Transverse colon (tissue), 3 donors: ENCODE measurements at regions not wholly inside any gene's neighbourhood (a gene's known extent, or its start where the extent isn't known, plus 50 kb on each side); places are given as distances from the start of the nearest gene placed in this dataset.

Experiments
- POLR2A ChIP-seq: fragments of 450-650 bp; IDR thresholded peaks from one replicate; pipeline ENCODE4 v1.6.1; 2016; ENCODE audit warnings: antibody characterized with exemption, mild to moderate bottlenecking, moderate library complexity
- TF ChIP-seq, protein P1 (sequence below), 5 experiments: fragments of 200-600 bp in 3 of 5; fragments of 450-650 bp in 2 of 5; sonication (generic) in 3 of 5; IDR thresholded peaks; 1 replicate in 2 of 5; 2 replicates in 3 of 5; pipeline ENCODE4 v1.5.1; 2016 to 2017; ENCODE audit warnings: antibody characterized with exemption in 5 of 5, inconsistent platforms in 3 of 5, mild to moderate bottlenecking in 2 of 5, moderate library complexity in 1 of 5

DNA sequence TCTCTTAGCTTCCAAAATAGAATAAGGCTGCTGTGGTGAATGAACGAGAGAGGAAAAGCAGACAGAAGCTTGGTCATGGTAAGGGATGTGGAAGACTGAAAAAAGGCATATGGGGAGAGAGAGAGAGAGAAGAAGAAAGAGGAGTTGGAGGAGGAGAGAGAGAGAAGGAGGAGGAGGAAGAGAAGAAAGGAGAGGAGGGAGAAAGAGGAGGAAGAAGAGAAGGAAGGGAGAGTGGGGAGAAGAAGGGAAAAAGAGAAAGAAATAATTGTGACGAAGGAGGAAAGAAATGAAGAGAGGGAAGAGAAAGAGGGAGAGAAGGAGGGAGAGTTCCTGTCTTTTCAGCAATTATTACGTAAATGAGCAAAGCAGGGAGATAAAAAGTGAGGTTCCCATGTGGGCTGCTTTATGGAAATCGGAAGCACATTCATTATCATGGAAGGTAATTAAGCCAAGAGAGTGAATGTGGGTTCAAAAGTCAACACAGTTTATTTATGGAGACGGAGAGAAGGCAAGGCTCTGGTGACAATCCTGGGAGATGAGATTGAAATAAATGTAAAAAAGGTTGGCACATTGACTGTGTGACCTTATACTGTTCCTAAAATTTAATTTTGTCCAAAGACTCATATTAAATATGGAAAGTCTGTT is 611.2 kb downstream of the KIF4B start:
- TF ChIP-seq, protein P1, sequence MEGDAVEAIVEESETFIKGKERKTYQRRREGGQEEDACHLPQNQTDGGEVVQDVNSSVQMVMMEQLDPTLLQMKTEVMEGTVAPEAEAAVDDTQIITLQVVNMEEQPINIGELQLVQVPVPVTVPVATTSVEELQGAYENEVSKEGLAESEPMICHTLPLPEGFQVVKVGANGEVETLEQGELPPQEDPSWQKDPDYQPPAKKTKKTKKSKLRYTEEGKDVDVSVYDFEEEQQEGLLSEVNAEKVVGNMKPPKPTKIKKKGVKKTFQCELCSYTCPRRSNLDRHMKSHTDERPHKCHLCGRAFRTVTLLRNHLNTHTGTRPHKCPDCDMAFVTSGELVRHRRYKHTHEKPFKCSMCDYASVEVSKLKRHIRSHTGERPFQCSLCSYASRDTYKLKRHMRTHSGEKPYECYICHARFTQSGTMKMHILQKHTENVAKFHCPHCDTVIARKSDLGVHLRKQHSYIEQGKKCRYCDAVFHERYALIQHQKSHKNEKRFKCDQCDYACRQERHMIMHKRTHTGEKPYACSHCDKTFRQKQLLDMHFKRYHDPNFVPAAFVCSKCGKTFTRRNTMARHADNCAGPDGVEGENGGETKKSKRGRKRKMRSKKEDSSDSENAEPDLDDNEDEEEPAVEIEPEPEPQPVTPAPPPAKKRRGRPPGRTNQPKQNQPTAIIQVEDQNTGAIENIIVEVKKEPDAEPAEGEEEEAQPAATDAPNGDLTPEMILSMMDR (IDR thresholded peaks at IDR 0.05), result no peak
- no peak for TF ChIP-seq POLR2A
